IPS-NIHi7 (cell line): ENCODE measurements at regions not wholly inside any gene's neighbourhood (a gene's known extent, or its start where the extent isn't known, plus 50 kb on each side); places are given as distances from the start of the nearest gene placed in this dataset.
A peak's percentile ranks its signal among the peaks of the same experiment; 100 is the strongest.

ENCODE experiments used
- DNase-seq: peaks from one replicate; pipeline ENCODE4 v3.0.0; 2012; ENCODE audit warnings: mixed read lengths; ENCODE audit errors: extremely low spot score

DNA sequence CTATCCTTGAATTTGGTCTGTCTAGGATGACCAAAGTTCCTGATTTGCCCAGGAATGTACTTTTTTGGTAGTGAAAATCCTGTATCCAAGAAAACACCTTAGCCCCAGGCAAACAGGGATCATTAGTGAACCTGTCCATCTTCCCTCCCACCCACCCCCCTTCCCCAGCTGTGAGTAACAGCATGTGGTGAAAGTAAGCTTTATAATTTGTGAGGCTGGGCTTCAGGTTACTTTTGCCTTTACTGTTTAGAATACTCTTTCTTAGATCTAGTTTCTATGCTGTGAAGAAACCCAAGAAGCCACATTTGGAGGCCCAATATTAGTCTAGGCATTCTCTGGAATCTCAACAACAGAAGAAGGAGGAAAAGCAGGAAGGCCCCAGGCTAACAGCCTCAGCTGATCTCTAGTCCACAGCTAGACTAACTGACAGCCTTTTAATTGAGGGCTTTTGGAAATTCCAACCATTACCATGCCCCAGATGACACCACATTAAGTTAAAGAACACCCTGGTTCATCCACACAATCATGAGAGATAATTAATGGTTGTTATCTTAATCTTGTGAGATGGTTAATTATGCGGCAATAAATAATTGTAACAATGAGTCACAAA lies 703.0 kb upstream of the NUDT12 start:
- peak; percentile 31 for DNase-seq

- DNase-seq: no peak
These were observed 684.7 kb upstream of the NUDT12 start for GRCh38 chr5:104247260-104247659.

DNA sequence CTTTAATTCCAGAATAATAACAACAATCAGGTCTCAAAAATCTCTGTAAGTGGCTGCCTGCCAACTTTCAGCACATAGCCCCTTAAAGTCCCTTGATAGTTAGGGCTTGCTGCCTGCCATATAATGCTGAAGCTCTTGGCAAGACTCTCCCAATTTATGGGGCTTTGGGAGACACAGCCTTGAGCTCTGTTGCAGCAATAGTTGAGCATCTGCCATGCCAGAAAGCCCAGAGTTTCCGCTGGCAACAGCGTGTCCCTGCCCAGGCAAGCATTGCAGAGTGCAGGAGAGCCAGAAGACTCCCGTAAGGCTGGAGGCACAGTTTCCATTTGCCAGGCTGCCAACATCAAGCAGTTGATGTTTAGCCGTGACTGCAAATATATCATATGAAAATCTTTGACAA lies 678.5 kb upstream of the NUDT12 start:
- DNase-seq: no peak

DNA sequence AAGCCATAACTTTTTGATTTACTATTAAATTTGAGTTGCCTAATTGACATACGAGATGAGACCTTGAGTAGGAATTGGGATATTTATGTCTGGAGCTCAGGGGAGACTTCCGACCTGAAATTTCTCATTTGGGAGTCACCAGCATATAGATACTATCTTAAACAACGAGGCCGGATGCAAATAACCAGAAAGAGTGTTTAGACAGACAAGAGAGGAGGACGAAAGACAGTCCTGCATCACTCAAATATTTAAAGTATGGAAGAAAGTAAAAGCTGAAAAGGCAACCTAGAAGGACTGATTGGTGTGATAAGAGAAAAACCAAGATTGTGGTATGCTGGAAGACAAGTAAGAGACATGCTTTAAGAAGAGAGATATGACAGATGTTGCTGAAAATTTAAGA lies 675.0 kb upstream of the NUDT12 start:
- no peak for DNase-seq

DNA sequence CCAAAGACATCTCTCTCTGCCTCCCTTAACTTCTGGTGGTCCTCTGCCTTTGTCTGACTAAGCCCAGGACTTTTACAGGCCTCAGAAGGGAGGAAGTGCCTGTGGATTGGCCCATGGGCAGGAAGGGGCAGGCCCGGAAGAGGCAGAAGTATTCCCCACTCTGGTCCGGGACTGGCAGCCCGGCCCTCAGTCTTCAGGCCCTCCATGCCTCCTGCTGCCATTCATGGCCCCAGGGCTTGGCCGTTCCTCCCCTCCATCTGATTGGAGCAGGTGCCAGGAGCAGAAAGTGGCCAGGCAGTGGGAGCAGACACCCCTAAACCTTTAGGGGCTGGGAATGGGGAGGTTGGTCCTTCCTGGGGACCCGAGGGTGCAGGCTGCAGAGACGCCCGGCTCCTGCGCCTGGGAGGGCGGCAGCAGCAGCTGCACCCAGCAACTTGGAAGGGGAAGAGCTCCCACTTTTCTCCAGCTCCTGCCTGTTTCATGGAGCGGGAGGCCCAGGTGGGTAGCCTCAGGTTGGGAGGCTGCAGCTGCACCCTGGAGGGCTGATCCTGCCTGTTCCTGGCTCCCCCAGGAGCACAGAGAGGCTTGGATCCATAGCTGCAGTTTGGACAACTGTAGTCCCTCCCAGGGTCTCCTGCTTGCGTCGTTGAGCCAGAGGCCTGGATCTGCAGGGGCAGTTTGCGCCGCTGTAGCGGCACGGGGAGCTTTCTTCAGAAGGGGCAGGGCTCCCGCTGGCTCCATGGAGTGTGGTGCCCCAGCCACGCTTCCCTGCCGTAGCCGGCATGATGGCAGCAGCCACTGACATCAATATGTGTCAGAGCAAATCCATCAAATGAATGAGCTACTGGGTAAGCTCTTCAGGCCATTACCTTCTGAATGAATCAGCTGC lies 661.5 kb upstream of the NUDT12 start:
- no peak for DNase-seq

DNA sequence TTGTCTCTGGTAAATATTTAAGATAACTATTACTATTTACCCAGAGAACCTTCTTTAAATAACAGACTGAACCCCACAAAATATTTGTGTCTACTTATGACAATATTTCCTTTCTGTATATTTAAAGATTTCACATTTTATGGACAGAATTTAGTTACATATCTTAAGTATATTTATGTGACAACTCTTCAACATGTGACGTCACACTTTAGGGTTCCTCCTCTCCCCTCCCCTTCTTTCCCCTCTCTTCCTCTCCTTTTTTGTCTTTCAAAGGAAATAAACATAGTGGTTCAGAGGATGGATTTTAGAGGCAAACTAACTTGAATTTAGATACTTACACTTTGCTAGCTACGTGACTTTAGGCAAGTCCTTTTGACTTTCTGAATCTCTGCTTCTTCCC lies 655.6 kb upstream of the NUDT12 start:
- no peak for DNase-seq

- DNase-seq: no peak
These were observed 650.6 kb upstream of the NUDT12 start for GRCh38 chr5:104213216-104213615.

DNA sequence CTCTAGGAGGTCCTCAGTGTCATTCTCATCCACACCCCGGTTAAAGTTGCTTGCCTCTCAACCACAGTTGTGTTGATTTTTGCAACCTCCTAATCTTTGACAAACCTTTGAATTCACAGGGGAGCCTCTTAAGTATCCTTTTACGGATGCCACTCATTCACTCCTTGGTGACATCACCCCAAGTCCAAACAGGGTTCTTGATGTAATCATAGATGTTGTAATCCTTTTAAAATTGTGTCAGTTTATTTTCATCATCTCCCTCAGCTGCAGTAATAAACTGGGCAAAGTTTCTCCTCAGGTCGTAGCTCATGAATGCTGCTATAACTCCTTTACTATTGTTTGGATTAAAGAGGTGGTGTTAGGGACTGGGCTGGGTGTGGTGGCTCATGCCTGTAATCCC lies 637.2 kb upstream of the NUDT12 start:
- no peak for DNase-seq

- no peak for DNase-seq
These were observed 635.6 kb upstream of the NUDT12 start for GRCh38 chr5:104198156-104198555.

DNA sequence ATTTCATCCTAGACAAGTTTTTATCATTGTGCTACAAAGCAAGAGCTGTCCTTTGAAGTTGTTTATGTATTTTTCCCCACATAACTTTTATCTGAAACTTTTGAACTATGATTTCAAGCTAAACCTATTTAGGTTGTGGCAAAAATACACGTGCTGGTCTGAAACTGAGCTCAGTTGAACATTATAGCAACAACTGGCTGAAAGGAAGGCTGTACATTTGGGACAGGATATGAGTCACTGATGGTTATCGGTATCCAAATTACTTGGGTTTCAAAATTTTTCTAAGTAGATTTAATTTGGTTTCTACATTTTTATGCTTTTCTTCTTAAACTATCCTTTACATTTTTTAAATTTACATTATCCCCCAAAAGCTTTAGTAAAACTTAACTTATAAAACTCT lies 627.3 kb upstream of the NUDT12 start:
- DNase-seq: no peak

GRCh38 chr5:104189031-104189430 lies 626.4 kb upstream of the NUDT12 start:
- no peak for DNase-seq

DNA sequence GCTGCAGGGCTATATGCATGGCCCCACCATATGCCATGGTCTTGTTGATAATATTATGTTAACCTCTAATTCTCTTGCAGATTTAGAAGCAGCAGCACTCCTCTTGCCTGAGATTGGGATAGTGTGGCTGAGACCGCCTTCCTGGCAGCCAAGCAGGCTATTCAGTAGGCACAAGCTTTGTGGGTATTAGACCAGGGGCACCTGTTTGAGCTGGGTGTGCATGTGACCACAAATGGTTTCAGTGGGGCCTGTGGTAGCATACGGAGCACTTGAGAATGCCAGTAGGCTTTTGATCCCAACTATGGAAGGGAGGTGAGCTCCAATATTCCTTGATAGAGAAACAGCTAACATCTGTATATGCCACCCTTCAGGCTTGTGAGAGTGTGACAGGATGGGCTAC lies 625.1 kb upstream of the NUDT12 start:
- DNase-seq: no peak

DNA sequence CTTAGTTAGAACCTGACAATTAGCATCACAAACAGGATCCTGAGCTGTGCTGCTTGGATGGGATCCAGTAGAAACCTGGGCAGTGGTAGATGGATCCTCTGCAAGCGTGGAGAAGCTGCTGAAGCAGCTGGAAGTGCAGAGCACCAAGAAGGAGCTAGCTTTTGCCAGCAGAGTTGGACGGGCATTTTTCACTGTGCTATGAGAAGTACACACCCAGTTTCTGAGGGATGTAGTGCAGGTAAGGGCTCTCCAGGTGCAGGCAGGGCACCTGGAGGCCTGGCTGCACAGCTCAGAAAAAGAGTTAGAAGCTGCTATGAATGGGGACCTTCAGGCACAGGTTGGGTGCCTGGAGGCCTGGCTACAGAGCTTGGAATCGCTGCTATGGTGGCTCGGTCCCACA lies 623.9 kb upstream of the NUDT12 start:
- DNase-seq: no peak

DNA sequence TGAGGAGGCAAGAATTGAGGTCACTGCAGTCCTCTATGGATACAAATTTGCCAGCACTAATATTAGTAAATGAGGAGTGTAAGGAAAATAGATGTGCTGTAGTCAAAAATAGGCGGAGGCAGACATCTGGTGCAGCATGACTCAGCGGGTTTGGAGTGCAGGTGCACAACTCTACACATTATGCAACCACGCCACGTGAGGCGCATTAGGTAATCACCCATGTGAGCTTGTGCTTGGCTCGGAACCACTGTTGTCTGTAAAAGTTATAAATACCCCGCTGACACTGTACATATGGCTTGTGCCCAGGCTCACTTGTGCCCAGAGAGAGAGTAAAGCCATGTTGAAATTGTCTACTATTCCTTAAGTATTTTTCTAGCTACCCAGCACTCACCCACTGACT lies 623.5 kb upstream of the NUDT12 start:
- DNase-seq: no peak

DNA sequence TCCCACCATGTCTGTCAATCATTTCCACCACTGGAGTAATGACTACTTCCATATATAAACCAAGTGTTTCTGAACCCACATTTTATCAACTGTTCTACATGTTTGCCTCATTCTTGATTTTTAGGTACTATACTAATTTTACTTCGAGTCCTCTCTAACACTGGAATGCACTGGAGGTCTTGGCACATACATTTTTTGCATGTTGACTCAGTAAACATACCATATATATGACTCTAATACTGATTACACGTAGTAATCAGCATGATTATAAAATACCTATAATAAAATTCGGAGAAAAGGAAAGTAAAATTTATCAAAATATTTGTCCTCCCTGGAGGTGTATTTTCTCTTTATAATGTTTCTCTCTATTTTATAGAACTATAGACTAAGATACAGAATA lies 621.7 kb upstream of the NUDT12 start:
- DNase-seq: no peak

GRCh38 chr5:104178829-104179456 lies 616.4 kb upstream of the NUDT12 start:
- peak; percentile 74 for DNase-seq

DNA sequence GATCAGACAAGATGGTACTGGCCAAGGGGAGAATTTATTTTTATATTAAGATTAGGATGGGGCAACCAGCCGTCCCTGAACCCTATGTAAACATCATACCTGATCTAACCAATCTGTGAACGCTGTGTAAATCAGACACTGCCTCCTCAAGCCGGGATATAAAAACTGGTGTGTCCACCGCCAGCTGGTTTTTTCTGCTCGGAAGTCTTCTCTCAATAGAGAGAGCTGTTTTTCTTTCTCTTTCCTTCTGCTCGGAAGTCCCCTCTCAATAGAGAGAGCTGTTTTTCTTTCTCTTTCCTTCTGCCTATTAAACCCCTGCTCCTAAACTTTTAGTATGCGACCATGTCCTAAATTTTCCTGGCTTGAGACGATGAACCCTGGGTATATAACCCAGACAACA lies 615.5 kb upstream of the NUDT12 start:
- no peak for DNase-seq

GRCh38 chr5:104177651-104178050 lies 615.1 kb upstream of the NUDT12 start:
- no peak for DNase-seq

- DNase-seq: no peak
These were observed 610.4 kb upstream of the NUDT12 start for GRCh38 chr5:104172976-104173375.

DNA sequence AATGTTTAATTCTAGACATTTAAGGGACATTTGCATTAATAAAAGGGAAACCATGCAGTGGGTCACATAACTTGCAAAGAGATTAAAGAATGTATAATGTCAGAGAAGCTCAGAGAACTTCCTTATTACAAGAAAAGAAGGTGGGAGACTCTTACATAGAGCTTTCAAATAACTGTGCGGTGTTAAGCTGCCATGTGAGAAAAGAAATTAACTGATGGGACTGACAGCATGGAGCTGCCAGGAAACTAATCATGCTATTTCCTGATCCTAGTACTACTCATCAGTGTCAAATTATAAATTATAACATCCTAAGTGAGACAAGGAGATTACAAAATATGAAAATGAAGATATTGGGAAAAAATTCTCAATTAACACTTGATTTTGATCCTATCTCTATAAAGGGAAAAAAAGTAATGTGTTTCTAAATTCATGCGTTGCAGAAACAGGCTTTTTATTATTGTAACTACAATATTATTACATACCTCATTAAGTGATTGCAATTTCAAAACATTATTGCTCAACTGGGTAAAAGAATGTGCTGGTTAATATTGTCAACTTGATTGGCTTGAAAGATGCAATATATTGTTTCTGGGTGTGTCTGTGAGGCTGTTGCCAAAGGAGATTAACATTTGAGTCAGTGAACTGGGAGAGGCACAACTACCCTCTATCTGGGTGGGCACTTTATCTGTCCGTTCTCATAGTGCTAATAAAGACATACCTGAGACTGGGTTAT lies 609.5 kb upstream of the NUDT12 start:
- DNase-seq: no peak

- no peak for DNase-seq
These were observed 608.3 kb upstream of the NUDT12 start for GRCh38 chr5:104170926-104171325.

GRCh38 chr5:104146652-104147051 lies 584.1 kb upstream of the NUDT12 start:
- DNase-seq: no peak
